Activated CD4-positive, alpha-beta T cell treated with anti-CD3 and anti-CD28 coated beads, Interleukin-2, amount 50 U/mL, for 16 hours (primary cell): ENCODE measurements at regions not wholly inside any gene's neighbourhood (a gene's known extent, or its start where the extent isn't known, plus 50 kb on each side); places are given as distances from the start of the nearest gene placed in this dataset.
"Not testable (repeated sequence)": the region's sequence is repeated elsewhere in the genome, so short reads cannot be mapped to it uniquely, and the experiment has no call there.

Experiments used
- DNase-seq: peaks from one replicate; pipeline ENCODE4 v3.0.0-alpha.2; 2020

DNA sequence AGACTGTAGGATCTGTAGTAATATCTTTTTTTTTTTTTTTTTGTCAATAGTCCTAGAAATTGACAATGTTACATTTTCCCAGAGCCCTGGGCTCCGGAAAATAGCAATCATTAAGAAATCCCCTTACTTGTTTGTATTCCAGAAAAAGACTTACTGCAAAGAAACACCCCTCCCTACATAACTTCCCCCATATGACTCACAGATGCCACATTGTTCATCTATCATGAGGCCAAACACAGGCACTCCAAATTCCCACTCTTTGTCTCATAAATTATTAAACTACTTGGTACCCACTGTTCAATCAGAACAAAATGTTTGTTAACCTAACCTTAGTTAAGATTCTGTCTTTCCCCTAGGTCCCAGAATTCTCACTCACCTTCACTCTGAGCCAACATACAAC, 53.5 kb downstream of the TEX51 start:
- no peak for DNase-seq

DNA sequence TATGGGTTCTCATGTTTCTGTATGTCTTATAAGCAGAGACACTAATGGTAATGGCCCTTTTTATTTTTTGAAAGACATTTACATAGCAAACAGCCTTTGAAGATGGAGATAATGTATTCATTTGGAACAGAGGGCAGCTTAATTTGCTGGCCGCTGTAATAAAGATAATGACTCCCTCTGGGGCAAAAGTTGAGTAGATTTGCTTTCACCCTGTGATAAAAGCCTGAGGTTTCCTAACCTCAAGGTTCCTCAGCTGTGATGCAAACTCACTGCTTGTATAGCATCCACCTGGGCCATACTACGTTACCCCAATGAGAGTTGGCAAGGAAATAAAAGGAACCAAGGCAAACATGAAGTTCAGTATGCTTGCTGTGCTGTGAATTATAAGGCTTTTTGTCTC, 54.8 kb downstream of the TEX51 start:
- no peak for DNase-seq

DNA sequence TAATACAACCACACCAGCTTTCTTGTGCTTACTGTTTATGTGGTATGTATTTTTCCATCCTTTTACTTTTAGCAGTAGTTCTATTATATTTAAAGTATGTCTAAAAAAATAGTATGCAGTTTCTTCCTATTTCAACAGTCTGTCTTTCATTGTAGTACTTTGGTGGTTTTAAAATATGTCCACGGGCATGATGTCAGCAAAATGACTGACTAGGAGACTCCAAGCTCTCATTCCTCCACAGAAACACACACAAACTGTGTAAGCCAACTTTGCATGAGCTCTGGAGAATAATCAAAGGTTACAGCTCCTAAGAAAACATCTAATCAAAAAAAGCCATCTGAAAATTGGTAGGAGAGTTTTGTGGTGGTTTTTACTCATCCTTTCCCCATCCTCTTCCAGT, 56.1 kb downstream of the TEX51 start:
- DNase-seq, result no peak

DNA sequence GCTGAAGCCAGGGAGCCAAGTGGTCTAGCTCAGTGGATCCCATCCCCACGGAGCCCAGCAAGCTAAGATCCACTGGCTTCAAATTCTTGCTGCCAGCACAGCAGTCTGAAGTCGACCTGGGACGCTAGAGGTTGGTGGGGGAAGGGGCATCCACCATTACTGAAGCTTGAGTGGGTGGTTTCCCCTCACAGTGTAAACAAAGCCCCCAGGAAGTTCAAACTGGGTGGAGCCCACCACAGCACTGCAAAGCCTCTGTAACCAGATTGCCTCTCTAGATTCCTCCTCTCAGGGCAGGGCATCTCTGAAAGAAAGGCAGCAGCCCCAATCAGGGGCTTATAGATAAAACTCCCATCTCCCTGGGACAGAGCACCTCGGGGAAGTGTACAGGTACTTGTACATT, 58.1 kb downstream of the TEX51 start:
- not testable (repeated sequence) for DNase-seq

DNA sequence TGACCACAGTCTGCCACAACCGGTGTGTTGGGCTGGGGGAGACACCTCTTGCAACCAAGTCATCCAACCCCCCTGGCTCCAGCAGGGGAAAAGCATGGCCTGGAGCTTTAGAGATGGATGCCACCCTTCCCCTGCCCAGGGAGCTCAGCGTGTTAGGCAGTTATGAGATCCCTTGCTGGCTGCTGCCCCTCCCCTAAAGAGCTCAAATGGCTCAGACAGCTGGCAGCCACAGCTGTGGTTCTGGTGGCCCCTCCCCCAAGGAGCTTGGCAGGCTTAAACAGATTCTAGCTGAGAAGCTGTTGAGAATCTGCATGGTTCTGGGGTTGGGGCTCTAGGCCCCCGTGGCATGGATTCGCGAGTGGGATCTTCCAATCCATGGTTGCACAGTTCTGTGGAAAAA, 64.7 kb downstream of the TEX51 start:
- no peak for DNase-seq

DNA sequence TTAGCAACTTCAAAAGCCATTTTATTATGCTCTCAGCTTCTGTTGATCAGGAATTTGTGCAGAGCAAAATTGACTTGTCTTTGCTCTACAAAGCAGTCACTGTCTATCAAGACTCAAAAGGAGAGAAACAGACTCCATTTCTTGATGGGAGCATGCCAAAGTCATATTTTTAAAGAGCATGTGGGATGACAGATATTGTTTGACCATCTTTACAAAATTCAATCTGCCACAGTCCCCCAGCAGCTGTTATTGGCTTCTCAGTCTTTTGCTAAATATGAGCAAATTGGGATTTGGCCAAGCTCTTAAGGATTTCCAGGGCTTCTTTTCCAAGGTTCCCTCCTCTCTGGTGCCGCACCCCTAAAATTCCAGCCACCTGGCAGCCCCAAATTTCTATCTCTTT, 67.9 kb downstream of the TEX51 start:
- DNase-seq, result no peak

DNA sequence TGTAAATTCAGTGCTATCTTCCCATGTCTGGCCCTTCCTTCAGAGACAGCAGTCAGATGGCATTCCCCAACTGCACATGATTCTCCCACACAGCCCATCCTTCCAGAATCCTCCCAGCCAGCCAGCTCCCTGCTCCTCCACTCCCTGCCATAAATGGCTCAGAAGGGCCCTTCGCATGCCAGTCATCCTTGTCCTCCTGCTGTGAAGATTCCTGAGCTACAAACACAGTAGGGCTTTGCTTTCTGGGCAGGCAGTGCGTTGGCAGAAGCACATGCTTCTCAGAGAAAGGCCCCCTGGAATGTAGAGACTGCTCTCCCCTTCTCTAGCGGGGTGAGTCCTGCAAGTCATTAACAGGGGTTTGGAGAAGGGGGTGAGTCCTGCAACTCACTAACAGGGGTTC, 71.9 kb downstream of the TEX51 start:
- DNase-seq, result no peak

DNA sequence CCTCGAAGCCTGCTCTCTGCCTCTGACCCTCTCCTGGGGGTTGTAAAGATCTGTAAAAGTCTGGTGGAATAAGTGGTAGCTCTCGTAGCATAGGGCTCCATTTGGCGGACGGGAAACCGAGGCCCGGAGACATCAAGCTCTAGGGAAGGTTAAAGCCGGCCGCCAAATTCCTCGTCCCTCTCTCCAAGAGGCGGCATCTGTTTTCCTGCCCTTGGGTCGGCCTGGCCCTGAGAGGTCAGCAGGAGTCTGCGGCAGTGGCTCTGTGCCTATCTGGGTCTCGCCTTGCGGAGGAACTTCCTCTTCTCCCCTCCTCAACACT, 72.4 kb downstream of the TEX51 start:
- no peak for DNase-seq

DNA sequence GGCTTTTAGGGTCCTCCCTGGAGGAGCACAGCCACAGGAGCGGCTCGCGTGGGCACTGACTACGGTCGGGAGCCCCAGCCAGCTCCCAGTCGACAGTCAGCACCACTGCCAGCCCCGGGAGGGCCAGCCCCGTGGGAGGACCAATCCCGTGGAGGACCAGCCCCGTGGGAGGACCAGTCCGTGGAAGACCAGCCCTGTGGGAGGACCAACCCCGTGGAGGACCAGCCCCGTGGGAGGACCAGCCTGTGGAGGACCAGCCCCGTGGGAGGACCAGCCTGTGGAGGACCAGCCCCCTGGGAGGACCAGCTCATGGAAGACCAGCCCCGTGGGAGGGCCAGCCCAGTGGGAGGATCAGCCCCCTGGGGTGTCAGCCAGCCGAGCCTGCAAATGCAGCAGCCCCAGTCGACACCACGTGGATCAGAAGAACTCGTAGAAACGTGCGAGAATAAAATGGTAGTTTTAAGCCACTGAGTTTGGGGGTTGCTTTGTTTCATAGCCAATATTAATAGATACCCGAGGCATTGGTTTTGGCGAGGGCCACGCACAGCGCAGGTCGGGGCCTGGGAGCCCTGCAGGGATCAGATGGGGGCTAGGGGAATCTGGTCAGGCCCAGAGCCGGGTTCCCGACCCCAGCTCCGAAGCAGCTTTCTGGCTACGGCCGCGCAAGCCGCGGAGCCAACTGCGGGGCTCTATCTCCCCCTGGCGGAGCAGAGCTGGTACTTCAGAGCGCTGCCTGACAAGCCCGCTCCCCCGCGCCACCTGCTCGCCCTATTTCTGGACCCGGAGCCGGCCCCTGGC, 73.0 kb downstream of the TEX51 start:
- DNase-seq, result peak; percentile 74

DNA sequence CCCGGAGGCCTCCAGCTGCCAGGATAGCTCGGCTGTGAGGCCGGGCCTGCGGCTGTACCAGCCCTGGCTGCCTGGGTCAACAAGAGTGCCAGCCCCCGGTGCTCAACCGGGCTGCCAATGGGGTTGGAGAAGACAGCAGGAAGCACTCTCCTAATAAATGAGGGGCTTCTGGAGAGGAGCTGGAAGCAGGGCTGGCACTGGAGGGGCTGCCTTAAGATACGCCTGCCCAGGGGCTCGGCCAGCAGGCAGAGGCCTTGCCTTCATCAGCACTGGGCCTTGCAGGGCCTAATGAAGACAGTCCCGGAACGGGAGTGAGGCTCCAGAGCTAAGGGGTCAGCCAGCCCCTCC, 73.6 kb downstream of the TEX51 start:
- no peak for DNase-seq

DNA sequence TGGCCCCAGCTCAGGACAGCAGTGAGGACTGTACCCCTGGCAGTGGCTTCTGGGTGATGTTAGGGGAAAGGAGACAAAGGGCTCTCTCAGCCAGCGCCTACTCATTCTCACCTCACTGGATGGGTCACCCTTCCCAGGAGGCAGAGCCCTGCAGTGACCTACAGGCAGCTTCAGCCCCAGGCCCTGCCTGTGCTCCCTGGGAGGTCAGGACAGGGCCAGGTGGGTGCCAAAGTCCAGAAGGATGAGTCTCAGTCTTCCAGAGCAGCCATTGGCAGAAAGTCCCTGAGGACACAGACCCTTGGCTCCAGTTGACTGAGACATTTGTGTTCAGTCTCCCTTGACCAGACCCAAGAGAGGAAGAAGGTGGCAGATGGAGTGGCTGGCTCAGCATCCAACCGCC, 75.1 kb downstream of the TEX51 start:
- DNase-seq, result no peak

DNA sequence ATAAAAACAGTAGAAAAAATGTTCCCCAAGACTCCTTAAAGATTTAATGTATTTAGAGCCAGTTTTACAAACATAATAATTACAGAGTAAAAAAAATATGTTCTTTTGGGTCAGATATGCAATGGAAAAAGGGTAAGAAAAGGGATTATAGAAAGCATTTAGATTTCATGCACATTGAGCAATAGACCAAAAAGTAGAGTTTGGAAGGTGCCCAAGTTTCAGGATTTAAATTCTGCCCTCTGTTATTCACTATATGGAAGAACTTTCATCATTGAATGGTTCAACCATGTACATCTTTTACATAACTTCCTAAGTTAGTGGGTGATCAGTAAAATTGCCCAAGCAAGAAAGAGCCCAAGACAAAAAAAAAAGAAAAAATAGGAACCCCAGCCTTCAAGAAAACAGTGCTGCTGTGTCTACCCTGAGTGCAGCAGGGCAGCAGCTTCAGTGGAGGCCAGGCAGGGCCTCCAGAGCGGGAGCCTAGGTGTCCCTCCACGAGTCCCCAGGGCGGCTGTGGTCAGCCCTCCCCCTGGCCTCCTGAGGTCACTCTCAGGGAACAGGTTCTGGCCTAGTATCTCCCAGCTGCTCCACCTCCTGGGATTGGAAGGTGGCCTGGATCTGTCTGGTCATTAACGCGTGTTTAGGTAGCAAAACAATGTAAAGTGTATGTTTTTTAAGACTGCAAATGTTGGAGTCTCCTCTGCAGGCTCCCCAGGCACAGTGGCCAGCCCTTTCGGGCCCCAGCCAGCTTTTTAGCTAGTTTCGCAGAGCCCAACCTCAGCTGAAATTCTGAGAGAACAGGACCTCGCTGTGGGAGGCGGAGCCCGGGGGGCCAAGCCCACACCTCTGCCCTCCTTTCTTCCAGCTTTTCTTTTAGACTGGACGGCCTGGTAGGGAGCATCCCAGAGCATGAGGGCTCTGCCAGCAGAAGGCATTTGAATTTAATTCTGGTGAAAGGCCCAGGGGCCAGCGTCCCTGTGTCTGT, 77.3 kb downstream of the TEX51 start:
- DNase-seq, result no peak

DNA sequence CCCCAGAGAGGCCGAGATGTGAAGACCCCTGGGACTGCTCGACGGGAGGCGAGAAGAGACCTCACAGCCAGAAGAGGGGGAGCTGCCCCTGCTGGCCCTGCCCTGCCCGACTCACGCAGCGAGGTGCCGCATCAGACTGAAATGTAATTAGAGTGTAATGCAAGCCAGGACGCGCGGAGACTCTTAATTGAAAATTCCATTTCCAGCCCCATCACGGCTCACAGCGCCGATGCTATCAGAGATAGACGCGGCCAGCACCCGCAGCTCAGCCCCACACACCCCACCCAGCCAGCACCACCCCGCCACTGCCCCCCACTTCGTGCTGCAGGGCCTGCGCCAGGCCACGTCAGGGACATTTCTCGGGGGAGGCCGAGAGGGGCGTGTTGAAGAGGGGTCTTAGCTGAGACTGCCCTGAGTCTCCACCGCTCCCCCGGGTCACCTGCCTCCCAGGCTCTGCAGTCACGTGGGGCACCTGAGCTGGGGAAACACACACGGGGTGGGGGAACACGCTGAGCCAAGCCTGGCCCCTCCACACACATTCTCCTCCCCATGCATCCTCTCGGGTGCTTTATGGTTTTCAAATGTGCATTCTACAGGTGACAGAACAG, 78.1 kb downstream of the TEX51 start:
- DNase-seq, result no peak

DNA sequence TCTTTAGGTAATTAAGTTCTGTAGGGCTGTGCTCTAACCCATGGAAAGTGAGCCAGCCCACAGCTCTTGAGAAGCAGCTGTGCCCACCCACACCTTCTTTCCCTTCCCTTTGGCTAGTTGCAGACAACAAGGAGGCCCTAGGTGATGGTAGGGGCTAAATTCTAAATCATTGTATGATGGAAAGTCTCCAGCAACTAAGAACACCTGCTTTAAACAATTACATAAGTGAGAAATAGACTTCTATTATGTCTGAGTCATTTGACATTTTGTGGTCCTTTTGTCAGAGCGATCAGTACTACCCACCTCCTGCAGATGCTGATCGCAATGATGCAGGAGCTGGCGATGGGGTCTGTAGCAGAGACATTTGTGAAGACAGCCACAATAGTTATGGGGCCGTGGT, 79.6 kb downstream of the TEX51 start:
- no peak for DNase-seq

DNA sequence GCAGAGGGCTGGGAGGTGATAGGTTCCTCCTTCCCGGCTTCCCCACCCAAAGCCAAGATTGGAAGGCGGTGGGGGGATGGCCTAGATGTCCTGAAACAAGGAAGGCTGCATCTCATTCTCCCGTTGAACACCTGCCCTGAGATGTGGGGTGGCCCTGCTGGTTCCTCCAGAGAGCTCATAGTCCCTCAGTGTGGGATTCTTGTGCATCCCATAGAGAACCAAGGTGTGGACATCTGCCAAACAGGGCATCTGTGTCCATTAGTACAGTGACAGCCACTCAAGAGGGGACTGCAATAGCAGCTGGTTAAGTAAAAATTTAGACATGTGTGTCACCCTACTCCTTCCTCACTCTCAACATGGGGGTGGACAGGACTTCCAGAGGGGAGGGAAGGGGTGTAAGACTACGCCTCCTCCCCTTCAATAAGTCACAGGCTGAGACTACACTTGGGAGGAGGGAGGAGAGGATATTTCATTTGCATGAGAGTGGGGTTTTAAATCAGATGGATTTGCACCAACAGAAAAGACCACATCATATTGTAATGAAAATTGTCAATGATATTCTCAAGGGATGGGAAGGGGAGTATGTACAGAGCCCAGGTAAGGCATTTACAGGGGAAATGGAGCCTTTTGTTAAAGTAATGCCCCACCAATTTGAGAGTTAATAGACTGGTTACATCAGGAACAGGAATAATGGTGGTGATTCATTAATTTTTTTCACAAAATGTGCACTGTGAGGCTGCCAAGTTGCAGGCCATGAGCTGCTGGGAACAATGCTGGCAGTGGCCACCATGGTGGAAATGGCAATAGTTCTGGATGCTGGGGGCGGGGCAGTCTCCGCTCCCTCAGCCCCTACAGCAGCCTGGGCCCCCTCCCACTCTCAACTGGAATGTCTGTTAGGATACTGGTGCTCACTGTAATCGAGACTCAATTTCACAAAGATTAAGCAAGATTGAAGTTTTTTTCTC, 80.6 kb downstream of the TEX51 start:
- DNase-seq, result no peak

DNA sequence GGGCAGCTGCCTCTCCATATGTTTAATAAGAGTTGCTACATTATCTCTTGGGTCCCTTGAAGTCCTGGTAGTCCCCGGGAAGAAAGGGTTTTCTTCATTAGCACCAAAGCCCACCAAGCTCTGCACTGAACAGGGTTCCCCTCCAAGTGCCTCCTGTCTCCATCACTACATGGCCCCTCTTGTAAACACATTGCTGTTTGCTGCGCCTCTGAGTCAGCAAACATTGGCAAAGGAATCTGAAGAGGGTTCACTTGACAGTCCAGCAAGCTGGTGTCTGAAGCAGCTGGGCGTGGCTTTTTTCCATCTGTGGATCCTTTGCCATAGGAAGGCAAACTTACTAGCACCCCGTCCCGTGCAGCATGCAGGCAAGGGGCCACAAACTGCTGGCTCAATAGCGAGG, 82.8 kb downstream of the TEX51 start:
- DNase-seq, result no peak

DNA sequence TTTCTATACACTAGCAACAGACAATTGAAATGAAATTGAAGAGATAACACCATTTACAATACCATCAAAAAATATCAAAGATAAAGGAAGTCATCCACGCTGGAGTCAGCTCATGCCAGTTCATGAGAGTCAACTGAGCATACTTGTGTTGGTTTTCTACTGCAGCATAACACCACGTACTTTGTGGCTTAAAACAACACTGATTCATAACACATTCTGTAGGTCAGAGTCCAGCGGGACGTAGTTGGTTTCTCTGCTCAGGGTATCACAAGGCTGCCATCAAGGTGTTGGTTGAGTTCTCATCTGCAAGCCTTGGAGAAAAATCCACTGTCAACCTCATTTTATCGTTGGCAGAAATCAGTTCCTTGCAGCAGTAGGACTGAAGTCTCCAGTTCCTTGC, 84.2 kb downstream of the TEX51 start:
- DNase-seq, result no peak

DNA sequence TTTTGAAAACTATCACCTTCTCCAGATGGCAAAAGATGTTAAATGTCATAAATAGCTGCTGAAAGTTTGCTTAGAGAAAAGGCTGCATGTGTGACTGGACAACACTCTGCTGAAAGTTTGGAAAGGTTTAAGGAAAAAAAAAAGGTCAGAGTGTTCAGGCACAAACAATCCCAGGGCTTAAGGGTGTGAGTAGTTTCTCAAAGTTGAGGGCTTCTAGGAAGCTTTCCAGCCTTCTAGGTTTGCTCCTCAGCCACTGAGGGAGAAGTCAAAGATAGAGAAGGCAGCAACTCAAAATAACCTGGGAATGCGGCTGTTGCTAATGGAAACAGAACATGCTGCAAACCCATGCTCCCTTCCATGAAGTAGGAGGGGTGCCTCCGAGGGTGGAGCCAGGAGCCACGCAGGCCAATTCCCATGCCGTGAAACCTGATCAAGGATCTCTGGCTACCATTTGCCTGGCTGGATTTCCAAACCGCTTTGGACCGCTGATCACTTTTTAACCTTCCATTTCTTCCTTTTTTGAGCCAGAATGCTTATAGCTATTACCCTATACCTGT, 88.0 kb downstream of the TEX51 start:
- DNase-seq, result no peak

DNA sequence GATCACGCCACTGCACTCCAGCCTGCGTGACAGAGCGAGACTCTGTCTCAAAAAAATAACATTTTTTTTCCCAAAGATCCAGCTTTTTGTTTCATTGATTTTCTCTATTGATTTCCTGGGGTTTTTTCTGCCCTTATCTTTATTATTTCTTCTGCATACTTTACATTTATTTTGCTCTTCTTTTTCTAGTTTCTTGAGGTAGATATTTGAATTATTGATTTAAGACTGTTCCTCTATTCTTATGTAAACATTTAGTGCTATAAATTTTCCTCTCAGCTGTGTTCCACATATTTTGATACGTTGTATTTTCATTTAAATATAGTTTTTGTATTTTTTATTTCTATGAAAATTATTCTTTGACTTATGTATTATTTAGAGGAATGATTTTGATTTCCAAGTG, 89.8 kb downstream of the TEX51 start:
- no peak for DNase-seq

DNA sequence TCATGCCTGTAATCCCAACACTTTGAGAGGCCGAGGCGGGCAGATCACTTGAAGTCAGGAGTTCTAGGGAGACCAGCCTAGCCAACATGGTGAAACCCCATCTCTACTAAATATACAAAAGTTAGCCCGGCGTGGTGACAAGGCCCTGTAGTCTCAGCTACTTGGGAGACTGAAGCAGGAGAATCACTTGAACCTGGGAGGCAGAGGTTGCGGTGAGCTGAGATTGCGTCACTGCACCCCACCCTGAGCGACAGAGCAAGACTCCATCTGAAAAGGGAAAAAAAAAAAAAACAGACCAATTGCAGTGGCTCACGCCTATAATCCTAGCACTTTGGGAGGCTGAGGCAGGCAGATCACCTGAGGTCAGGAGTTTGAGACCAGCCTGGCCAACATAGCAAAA, 90.4 kb downstream of the TEX51 start:
- DNase-seq, result not testable (repeated sequence)

DNA sequence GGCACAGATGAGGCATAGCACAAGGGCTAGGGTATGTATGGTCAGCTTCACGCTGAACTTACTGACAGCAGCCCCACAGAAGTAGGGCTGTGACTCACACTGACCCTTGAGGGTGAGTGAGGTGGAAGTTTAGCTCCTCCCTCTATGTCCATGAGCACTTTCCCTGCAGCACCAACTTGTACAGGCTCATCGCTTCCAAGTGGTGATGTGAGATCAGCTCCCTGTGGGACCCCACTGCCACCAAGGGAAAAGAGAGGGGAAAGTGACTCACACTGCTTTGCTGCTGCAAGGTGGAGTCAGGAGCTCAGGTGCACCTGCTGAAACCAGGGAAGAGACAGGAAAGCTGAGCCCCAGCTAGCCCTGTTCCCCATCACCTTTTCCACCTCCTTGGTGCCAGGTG, 91.5 kb downstream of the TEX51 start:
- no peak for DNase-seq
